ENCODE measurements at regions not wholly inside any gene's neighbourhood (a gene's known extent, or its start where the extent isn't known, plus 50 kb on each side); places are given as distances from the start of the nearest gene placed in this dataset.

DNA sequence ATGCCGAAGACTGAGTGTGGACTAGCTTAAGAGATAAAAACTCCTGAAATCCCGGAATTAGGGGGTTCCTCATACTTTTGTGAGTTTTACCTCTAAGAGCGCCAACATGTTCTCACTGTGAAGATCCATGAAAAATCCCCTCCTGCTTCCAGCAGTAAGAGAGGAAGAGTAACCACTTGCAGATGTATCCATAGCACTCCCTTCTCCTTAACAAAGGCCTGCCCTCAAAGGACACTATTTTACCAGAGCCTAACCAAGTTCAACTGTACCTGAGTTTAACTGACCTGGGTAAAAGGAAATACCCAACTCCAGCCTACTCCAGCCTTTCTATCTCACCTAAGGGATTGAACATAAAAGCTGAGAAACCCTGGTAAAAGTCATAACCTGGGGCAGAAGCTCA, 280.9 kb downstream of the POLR1F start:
- H3K27ac ChIP-seq, result no peak overlapping the region
- ATAC-seq (no peak), FAIRE-seq (no peak), DNase-seq (ENCODE audit: low read depth in 1 of 2, low spot score in 1 of 2) (no peak)
- ChIA-PET CTCF (no interaction called here), POLR2A (no interaction called here)
- WGBS (ENCODE audit: missing lambda C conversion rate), result 67% methylated on average over 3 of the region's 3 CpGs
- no peak overlapping the region for H3K4me3 ChIP-seq
- H3K9me3 ChIP-seq, result no peaks in the 10 kb centered on the region
- H3K4me2 ChIP-seq, result no peak overlapping the region
- no peaks in the 10 kb centered on the region for H3K4me1 ChIP-seq
- TF ChIP-seq, protein P1, sequence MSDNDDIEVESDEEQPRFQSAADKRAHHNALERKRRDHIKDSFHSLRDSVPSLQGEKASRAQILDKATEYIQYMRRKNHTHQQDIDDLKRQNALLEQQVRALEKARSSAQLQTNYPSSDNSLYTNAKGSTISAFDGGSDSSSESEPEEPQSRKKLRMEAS (IDR thresholded peaks at IDR 0.05), result no peak
- TF ChIP-seq HOXB5 (CRISPR knock-in tag; IDR thresholded peaks at IDR 0.05), result no peak
- TF ChIP-seq ZC3H11A (IDR thresholded peaks at IDR 0.05), result no peak
- no peak for TF ChIP-seq HDAC2 (IDR thresholded peaks at IDR 0.05)
- TF ChIP-seq RAD21 (conservative IDR thresholded peaks at IDR 0.05 in 1 of 2, IDR thresholded peaks at IDR 0.05 in 1 of 2), result no peak
- TF ChIP-seq HOXA7 (CRISPR knock-in tag; IDR thresholded peaks at IDR 0.05), result no peak
- no peak for TF ChIP-seq HEYL (CRISPR knock-in tag; IDR thresholded peaks at IDR 0.05)
- no peak for TF ChIP-seq RNF2 (IDR thresholded peaks at IDR 0.05; ENCODE audit: borderline replicate concordance, low read depth)
- TF ChIP-seq FOSL2 (IDR thresholded peaks at IDR 0.05), result no peak
- no peak for TF ChIP-seq FOSL2 (CRISPR knock-in tag; IDR thresholded peaks at IDR 0.05)
- no peak for TF ChIP-seq CHD4 (IDR thresholded peaks at IDR 0.05; ENCODE audit: borderline replicate concordance)

DNA sequence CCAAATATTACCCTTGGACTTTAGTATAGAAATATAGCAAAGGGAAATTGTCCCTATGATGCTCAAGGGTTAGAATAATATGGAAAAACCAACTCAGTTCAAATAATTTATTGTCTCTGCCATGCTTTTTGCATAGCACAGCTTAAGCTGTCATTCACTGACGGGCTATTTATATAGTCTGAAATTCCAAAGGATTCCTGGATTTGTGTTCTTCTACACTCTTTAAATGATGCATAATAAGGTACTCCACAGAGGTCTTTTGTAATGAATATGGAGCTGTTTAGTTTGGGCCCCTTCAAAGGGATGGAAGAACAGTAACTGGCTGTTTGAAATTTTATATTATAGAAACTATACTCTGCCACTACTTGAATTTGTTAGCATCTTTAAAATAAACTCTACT, 276.6 kb upstream of the FERD3L start:
- TF ChIP-seq JUNB (IDR thresholded peaks at IDR 0.05), result no peak
- TF ChIP-seq, protein P2, sequence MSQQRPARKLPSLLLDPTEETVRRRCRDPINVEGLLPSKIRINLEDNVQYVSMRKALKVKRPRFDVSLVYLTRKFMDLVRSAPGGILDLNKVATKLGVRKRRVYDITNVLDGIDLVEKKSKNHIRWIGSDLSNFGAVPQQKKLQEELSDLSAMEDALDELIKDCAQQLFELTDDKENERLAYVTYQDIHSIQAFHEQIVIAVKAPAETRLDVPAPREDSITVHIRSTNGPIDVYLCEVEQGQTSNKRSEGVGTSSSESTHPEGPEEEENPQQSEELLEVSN (IDR thresholded peaks at IDR 0.05; ENCODE audit: borderline replicate concordance, low read depth), result no peak
- TF ChIP-seq, protein P3, sequence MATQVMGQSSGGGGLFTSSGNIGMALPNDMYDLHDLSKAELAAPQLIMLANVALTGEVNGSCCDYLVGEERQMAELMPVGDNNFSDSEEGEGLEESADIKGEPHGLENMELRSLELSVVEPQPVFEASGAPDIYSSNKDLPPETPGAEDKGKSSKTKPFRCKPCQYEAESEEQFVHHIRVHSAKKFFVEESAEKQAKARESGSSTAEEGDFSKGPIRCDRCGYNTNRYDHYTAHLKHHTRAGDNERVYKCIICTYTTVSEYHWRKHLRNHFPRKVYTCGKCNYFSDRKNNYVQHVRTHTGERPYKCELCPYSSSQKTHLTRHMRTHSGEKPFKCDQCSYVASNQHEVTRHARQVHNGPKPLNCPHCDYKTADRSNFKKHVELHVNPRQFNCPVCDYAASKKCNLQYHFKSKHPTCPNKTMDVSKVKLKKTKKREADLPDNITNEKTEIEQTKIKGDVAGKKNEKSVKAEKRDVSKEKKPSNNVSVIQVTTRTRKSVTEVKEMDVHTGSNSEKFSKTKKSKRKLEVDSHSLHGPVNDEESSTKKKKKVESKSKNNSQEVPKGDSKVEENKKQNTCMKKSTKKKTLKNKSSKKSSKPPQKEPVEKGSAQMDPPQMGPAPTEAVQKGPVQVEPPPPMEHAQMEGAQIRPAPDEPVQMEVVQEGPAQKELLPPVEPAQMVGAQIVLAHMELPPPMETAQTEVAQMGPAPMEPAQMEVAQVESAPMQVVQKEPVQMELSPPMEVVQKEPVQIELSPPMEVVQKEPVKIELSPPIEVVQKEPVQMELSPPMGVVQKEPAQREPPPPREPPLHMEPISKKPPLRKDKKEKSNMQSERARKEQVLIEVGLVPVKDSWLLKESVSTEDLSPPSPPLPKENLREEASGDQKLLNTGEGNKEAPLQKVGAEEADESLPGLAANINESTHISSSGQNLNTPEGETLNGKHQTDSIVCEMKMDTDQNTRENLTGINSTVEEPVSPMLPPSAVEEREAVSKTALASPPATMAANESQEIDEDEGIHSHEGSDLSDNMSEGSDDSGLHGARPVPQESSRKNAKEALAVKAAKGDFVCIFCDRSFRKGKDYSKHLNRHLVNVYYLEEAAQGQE (IDR thresholded peaks at IDR 0.05), result no peak
- TF ChIP-seq ZFP36 (IDR thresholded peaks at IDR 0.05; ENCODE audit: borderline replicate concordance, partially characterized antibody), result no peak
- TF ChIP-seq HOXA7 (CRISPR knock-in tag; IDR thresholded peaks at IDR 0.05), result no peak
- no peak for TF ChIP-seq RFX5 (IDR thresholded peaks at IDR 0.05)
- no peak for TF ChIP-seq MYC (IDR thresholded peaks at IDR 0.05; ENCODE audit: borderline replicate concordance, low read length)
- TF ChIP-seq CEBPB (IDR thresholded peaks at IDR 0.05), result no peak
- TF ChIP-seq RAD21 (conservative IDR thresholded peaks at IDR 0.05 in 1 of 2, IDR thresholded peaks at IDR 0.05 in 1 of 2), result no peak
- TF ChIP-seq EHF (CRISPR knock-in tag; IDR thresholded peaks at IDR 0.05), result no peak
- no peak for TF ChIP-seq HDAC2 (IDR thresholded peaks at IDR 0.05)
- TF ChIP-seq, protein P4, sequence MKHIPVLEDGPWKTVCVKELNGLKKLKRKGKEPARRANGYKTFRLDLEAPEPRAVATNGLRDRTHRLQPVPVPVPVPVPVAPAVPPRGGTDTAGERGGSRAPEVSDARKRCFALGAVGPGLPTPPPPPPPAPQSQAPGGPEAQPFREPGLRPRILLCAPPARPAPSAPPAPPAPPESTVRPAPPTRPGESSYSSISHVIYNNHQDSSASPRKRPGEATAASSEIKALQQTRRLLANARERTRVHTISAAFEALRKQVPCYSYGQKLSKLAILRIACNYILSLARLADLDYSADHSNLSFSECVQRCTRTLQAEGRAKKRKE (CRISPR knock-in tag; IDR thresholded peaks at IDR 0.05; ENCODE audit: low read depth), result no peak
- TF ChIP-seq MAFK (IDR thresholded peaks at IDR 0.05; ENCODE audit: partially characterized antibody), result no peak
- TF ChIP-seq BHLHE40 (IDR thresholded peaks at IDR 0.05; ENCODE audit: low read depth, low read length), result no peak
- no peak for FAIRE-seq
- DNase-seq (ENCODE audit: low read depth in 1 of 2, low spot score in 1 of 2), result no peak
- CTCF ChIA-PET, result no interaction called here
- no peak overlapping the region for H3K4me2 ChIP-seq
- no peaks in the 10 kb centered on the region for H3K4me1 ChIP-seq
- no peak overlapping the region for H3K4me3 ChIP-seq
- no peak overlapping the region for H3K27ac ChIP-seq
- ATAC-seq, result no peak
- POLR2A ChIA-PET, result no interaction called here
- no peaks in the 10 kb centered on the region for H3K9me3 ChIP-seq
- WGBS (ENCODE audit: missing lambda C conversion rate), result 64% methylated on average over 1 of the region's 1 CpG

Measured in A549 (cell line).